ENCODE measurements at regions not wholly inside any gene's neighbourhood (a gene's known extent, or its start where the extent isn't known, plus 50 kb on each side); places are given as distances from the start of the nearest gene placed in this dataset.
"Not testable (repeated sequence)": the region's sequence is repeated elsewhere in the genome, so short reads cannot be mapped to it uniquely, and the experiment has no call there.

GRCh38 chr10:3942937-3943489 lies 158.0 kb upstream of the KLF6 start:
- no peak for DNase-seq (ENCODE audit: low read depth in 2 of 2)

GRCh38 chr10:3941676-3942075 lies 156.7 kb upstream of the KLF6 start:
- DNase-seq (ENCODE audit: low read depth in 2 of 2), result no peak

- DNase-seq (ENCODE audit: low read depth in 2 of 2), result no peak
These were observed 151.5 kb upstream of the KLF6 start for GRCh38 chr10:3936422-3937040.

- DNase-seq (ENCODE audit: low read depth in 2 of 2), result no peak
These were observed 150.9 kb upstream of the KLF6 start for GRCh38 chr10:3935933-3936359.

- DNase-seq (ENCODE audit: low read depth in 2 of 2), result peak; percentile 53 to 71
These were observed 150.1 kb upstream of the KLF6 start for GRCh38 chr10:3935141-3935540.

GRCh38 chr10:3933733-3934132 lies 148.7 kb upstream of the KLF6 start:
- DNase-seq (ENCODE audit: low read depth in 2 of 2), result no peak

GRCh38 chr10:3932597-3933375 lies 147.8 kb upstream of the KLF6 start:
- DNase-seq (ENCODE audit: low read depth in 2 of 2), result no peak

GRCh38 chr10:3931901-3932300 lies 146.9 kb upstream of the KLF6 start:
- DNase-seq (ENCODE audit: low read depth in 2 of 2), result no peak

- DNase-seq (ENCODE audit: low read depth in 2 of 2), result no peak
These were observed 146.2 kb upstream of the KLF6 start for GRCh38 chr10:3931224-3931623.

- no peak for DNase-seq (ENCODE audit: low read depth in 2 of 2)
These were observed 143.6 kb upstream of the KLF6 start for GRCh38 chr10:3928569-3928968.

- DNase-seq (ENCODE audit: low read depth in 2 of 2), result no peak
These were observed 143.1 kb upstream of the KLF6 start for GRCh38 chr10:3928078-3928477.

GRCh38 chr10:3926675-3927525 lies 141.9 kb upstream of the KLF6 start:
- DNase-seq (ENCODE audit: low read depth in 2 of 2), result no peak

GRCh38 chr10:3926258-3926657 lies 141.2 kb upstream of the KLF6 start:
- DNase-seq (ENCODE audit: low read depth in 2 of 2), result no peak

- no peak for DNase-seq (ENCODE audit: low read depth in 2 of 2)
These were observed 140.2 kb upstream of the KLF6 start for GRCh38 chr10:3925184-3925583.

GRCh38 chr10:3924344-3924743 lies 139.3 kb upstream of the KLF6 start:
- no peak for DNase-seq (ENCODE audit: low read depth in 2 of 2)

- no peak for DNase-seq (ENCODE audit: low read depth in 2 of 2)
These were observed 138.0 kb upstream of the KLF6 start for GRCh38 chr10:3923033-3923432.

- DNase-seq (ENCODE audit: low read depth in 2 of 2), result no peak
These were observed 134.8 kb upstream of the KLF6 start for GRCh38 chr10:3919709-3920308.

- DNase-seq (ENCODE audit: low read depth in 2 of 2), result not testable (repeated sequence)
These were observed 132.4 kb upstream of the KLF6 start for GRCh38 chr10:3917392-3917791.

GRCh38 chr10:3914733-3915132 lies 129.7 kb upstream of the KLF6 start:
- no peak for DNase-seq (ENCODE audit: low read depth in 2 of 2)

GRCh38 chr10:3911713-3912442 lies 126.9 kb upstream of the KLF6 start:
- no peak for DNase-seq (ENCODE audit: low read depth in 2 of 2)

GRCh38 chr10:3911241-3911640 lies 126.2 kb upstream of the KLF6 start:
- DNase-seq (ENCODE audit: low read depth in 2 of 2), result no peak

Data from stimulated activated CD8-positive, alpha-beta memory T cell treated with anti-CD3 and anti-CD28 coated beads, Interleukin-7, amount 100 ng/mL, for 4 hours (primary cell).